Neuronal stem cell (in vitro differentiated cells): ENCODE measurements at regions not wholly inside any gene's neighbourhood (a gene's known extent, or its start where the extent isn't known, plus 50 kb on each side); places are given as distances from the start of the nearest gene placed in this dataset.

Experiments used
- DNase-seq: peaks from one replicate; pipeline ENCODE4 v3.0.0-alpha.2; 2013; ENCODE audit warnings: low spot score
- H2AFZ ChIP-seq: one replicate; pipeline ENCODE4 v1.6.1; 2013; ENCODE audit warnings: mild to moderate bottlenecking, low read length, inconsistent platforms
- H2AK5ac ChIP-seq: 2 replicates; pipeline ENCODE4 v1.6.1; 2013; ENCODE audit warnings: low read depth, mild to moderate bottlenecking, inconsistent platforms, low read length, moderate library complexity, mixed read lengths
- H2BK120ac ChIP-seq: 2 replicates; pipeline ENCODE4 v1.6.1; 2013; ENCODE audit warnings: low read depth, mild to moderate bottlenecking, inconsistent platforms, low read length, moderate library complexity, mixed read lengths
- H2BK12ac ChIP-seq: one replicate; pipeline ENCODE4 v1.6.1; 2013; ENCODE audit warnings: low read length, inconsistent platforms
- H2BK15ac ChIP-seq: 2 replicates; pipeline ENCODE4 v1.6.1; 2013; ENCODE audit warnings: mild to moderate bottlenecking, low read length, inconsistent platforms, mixed read lengths
- H2BK5ac ChIP-seq: one replicate; pipeline ENCODE4 v1.6.1; 2013; ENCODE audit warnings: inconsistent platforms, mild to moderate bottlenecking, low read length, moderate library complexity
- H3K14ac ChIP-seq: one replicate; pipeline ENCODE4 v1.6.1; 2013; ENCODE audit warnings: low read length, inconsistent platforms
- H3K18ac ChIP-seq: 2 replicates; pipeline ENCODE4 v1.6.1; 2013; ENCODE audit warnings: low read length, inconsistent platforms
- H3K23ac ChIP-seq: 2 replicates; pipeline ENCODE4 v1.6.1; 2013; ENCODE audit warnings: low read depth, mild to moderate bottlenecking, mixed read lengths, low read length, inconsistent platforms; ENCODE audit not compliant: poor library complexity
- H3K27ac ChIP-seq: replicated peaks from 3 replicates; pipeline ENCODE4 v1.5.1; 2013; ENCODE audit warnings: low read length, inconsistent platforms
- H3K27me3 ChIP-seq, 3 experiments: 2 replicates each; pipeline ENCODE4 v1.6.1; 2013; ENCODE audit warnings: low read length in 3 of 3, mild to moderate bottlenecking in 2 of 3, inconsistent platforms in 1 of 3, low read depth in 1 of 3, mixed read lengths in 1 of 3, moderate library complexity in 1 of 3; ENCODE audit not compliant: control insufficient read depth in 3 of 3, insufficient read depth in 3 of 3
- H3K36me3 ChIP-seq, 2 donors: replicated peaks in 1 of 2; 2 replicates each; pipeline ENCODE4 v1.6.1; 2013; ENCODE audit warnings: low read length in 2 of 2; ENCODE audit not compliant: control insufficient read depth in 2 of 2, insufficient read depth in 2 of 2
- H3K4ac ChIP-seq: 2 replicates; pipeline ENCODE4 v1.6.1; 2013; ENCODE audit warnings: inconsistent platforms, mild to moderate bottlenecking, low read length, moderate library complexity
- H3K4me1 ChIP-seq, 2 donors: 1 replicate in 1 of 2; 2 replicates in 1 of 2; pipeline ENCODE4 v1.6.1; 2013; ENCODE audit warnings: low read length in 2 of 2, low read depth in 1 of 2; ENCODE audit not compliant: control insufficient read depth in 2 of 2, insufficient read depth in 1 of 2
- H3K4me2 ChIP-seq: one replicate; pipeline ENCODE4 v1.6.1; 2013; ENCODE audit warnings: mild to moderate bottlenecking, low read length, inconsistent platforms; ENCODE audit not compliant: insufficient read depth, poor library complexity, severe bottlenecking
- H3K4me3 ChIP-seq, 2 donors: 2 replicates each; pipeline ENCODE4 v1.5.1; 2013; ENCODE audit warnings: low read length in 2 of 2, mild to moderate bottlenecking in 2 of 2, inconsistent platforms in 1 of 2, moderate library complexity in 1 of 2
- H3K79me1 ChIP-seq: one replicate; pipeline ENCODE4 v1.6.1; 2013; ENCODE audit warnings: low read depth, mild to moderate bottlenecking, inconsistent platforms, low read length, moderate library complexity
- H3K9ac ChIP-seq: one replicate; pipeline ENCODE4 v1.6.1; 2013; ENCODE audit warnings: mild to moderate bottlenecking, low read depth, low read length, inconsistent platforms; ENCODE audit not compliant: poor library complexity
- H3K9me3 ChIP-seq, 2 donors: replicated peaks in 1 of 2; 2 replicates each; pipeline versions ENCODE3 to v1.6.1; 2013; ENCODE audit warnings: low read length in 2 of 2, mild to moderate bottlenecking in 2 of 2, inconsistent platforms in 1 of 2, low read depth in 1 of 2, mixed read lengths in 1 of 2, moderate library complexity in 1 of 2; ENCODE audit not compliant: control insufficient read depth in 2 of 2, insufficient read depth in 1 of 2
- H4K8ac ChIP-seq: one replicate; pipeline ENCODE4 v1.6.1; 2013; ENCODE audit warnings: low read depth, mild to moderate bottlenecking, inconsistent platforms, low read length, moderate library complexity
- H4K91ac ChIP-seq: one replicate; pipeline ENCODE4 v1.6.1; 2013; ENCODE audit warnings: low read length, low read depth, mild to moderate bottlenecking, inconsistent platforms; ENCODE audit not compliant: poor library complexity
- WGBS, 2 donors: extraction: QIAGEN DNeasy Blood & Tissue Kit; methylation state at CpG; one replicate each; pipeline ENCODE4 v1.1.7; 2013; ENCODE audit warnings: missing lambda C conversion rate in 2 of 2, mixed read lengths in 1 of 2; ENCODE audit not compliant: insufficient read length in 2 of 2, insufficient replicate concordance in 1 of 2; ENCODE audit errors: extremely low coverage in 2 of 2; 5-methylcytosine and 5-hydroxymethylcytosine counted together

- Histone ChIP-seq H3K27ac (no peak overlapping the region), H3K4me2 (no peak overlapping the region), H3K14ac (no peak overlapping the region), H3K9me3 (peaks cover 4 to 5% of the 10 kb centered on the region in 2 donors), H2AK5ac (no peak overlapping the region), H3K4ac (no peak overlapping the region), H3K4me1 (no peaks in the 10 kb centered on the region), H3K9ac (no peak overlapping the region), H2BK12ac (no peak overlapping the region), H2BK15ac (no peak overlapping the region), H3K18ac (no peak overlapping the region), H3K23ac (no peak overlapping the region), H3K27me3 (no peaks in the 10 kb centered on the region), H3K79me1 (no peaks in the 10 kb centered on the region), H2AFZ (no peak overlapping the region), H3K36me3 (no peaks in the 10 kb centered on the region), H2BK120ac (no peak overlapping the region), H4K8ac (no peak overlapping the region), H2BK5ac (no peak overlapping the region), H4K91ac (no peak overlapping the region), H3K4me3 (no peak overlapping the region)
- DNase-seq, result no peak
- WGBS, 2 donors, result no CpG with 5 or more reads among the region's 4 CpGs
Measured at GRCh38 chr20:47428851-47429336, 72.4 kb upstream of the ZMYND8 start.

DNA sequence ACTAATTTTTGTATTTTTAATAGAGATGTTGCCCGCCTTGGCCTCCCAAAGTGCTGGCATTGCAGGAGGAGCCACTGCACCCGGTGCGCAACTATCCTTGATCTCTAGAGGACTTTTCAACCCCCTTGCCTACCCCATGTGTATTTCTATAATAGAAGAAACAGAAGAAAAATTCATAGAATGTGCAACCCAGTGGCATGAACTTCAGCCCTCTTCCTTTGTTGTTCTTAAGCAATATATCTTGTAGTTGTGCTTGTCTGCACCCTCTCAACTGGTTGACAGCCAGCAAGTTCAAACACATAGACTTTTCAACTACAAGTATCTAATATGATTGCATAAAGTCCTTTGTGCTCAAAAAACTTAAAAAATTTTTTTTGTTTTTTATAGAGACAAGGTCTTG lies 72.3 kb upstream of the NCOA3 start:
- no peak overlapping the region for H4K91ac ChIP-seq
- no CpG with 5 or more reads among the region's 3 CpGs for WGBS, 2 donors

DNA sequence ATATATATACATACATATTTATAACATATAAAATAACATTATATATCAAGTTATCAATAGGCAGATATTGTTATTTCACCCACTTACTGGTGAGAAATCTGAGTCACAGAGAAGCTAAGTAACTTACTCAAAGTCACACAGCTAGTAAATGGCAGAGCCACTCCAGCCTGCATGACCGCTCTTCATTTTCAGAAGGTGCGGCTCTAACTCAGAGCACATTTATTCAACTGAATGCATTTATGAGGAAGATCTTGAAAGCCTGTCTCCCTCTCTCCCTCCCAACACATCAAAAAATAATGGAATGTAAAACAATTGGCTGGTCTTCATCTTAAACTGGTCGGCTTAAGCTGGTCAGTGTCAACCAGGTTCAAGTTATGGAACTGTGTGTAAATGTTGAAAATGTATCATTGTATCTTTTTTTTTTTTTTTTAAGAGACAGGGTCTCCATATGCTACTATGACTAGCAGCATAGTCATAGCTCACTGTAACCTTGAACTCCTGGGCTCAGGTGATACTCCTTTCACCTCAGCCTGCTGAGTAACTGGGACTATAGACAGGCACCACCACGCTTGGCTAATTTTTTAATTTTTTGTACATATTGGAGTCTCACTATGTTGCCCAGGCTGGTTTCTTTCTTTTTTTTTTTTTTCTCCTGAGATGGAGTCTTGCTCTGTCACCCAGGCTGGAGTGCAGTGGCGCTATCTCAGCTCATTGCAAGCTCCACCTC lies 70.7 kb upstream of the NCOA3 start:
- Histone ChIP-seq H3K27me3 (no peaks in the 10 kb centered on the region), H2AFZ (no peak overlapping the region), H3K23ac (no peak overlapping the region), H4K8ac (no peak overlapping the region), H2BK5ac (no peak overlapping the region), H3K36me3 (no peaks in the 10 kb centered on the region), H2BK120ac (no peak overlapping the region), H4K91ac (no peak overlapping the region), H3K79me1 (no peaks in the 10 kb centered on the region), H3K14ac (no peak overlapping the region), H3K4ac (no peak overlapping the region), H3K9me3 (peaks cover 4 to 5% of the 10 kb centered on the region in 2 donors), H3K4me2 (no peak overlapping the region), H2BK12ac (no peak overlapping the region), H3K18ac (no peak overlapping the region), H3K4me3 (no peak overlapping the region), H3K9ac (no peak overlapping the region), H2AK5ac (no peak overlapping the region), H2BK15ac (no peak overlapping the region), H3K27ac (no peak overlapping the region), H3K4me1 (no peaks in the 10 kb centered on the region)
- WGBS, 2 donors, result no CpG with 5 or more reads among the region's 5 CpGs
- no peak for DNase-seq

More for the DNA sequence above, 72.3 kb upstream of the NCOA3 start:
- Histone ChIP-seq H3K4me2 (no peak overlapping the region), H3K4ac (no peak overlapping the region), H3K9me3 (peaks cover 4 to 5% of the 10 kb centered on the region in 2 donors), H3K79me1 (no peaks in the 10 kb centered on the region), H2BK15ac (no peak overlapping the region), H2BK12ac (no peak overlapping the region), H3K4me1 (no peaks in the 10 kb centered on the region), H3K9ac (no peak overlapping the region), H3K36me3 (no peaks in the 10 kb centered on the region), H3K14ac (no peak overlapping the region), H4K8ac (no peak overlapping the region), H3K4me3 (no peak overlapping the region), H2AK5ac (no peak overlapping the region), H2AFZ (no peak overlapping the region), H2BK5ac (no peak overlapping the region), H3K23ac (no peak overlapping the region), H2BK120ac (no peak overlapping the region), H3K18ac (no peak overlapping the region), H3K27me3 (no peaks in the 10 kb centered on the region), H3K27ac (no peak overlapping the region)
- DNase-seq, result no peak

DNA sequence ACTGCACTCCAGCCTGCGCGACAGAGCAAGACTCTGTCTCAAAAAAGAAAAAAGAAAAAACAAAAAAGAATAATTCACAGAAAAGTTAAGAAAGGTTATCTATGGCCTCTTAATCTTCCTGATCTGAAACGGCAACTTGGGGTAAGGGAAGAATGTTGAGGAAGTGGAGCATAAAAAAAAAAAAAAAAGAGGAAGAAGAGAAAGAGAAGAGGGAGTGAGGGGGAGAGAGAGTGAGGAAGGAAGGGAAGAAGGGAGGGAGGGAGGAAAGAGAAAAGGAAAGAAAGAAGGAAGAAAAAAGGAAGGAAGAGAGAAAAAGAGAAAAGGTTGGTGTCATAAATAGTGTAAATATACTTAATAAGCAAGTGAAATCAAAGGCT lies 68.9 kb upstream of the NCOA3 start:
- Histone ChIP-seq H2BK120ac (no peak overlapping the region), H3K14ac (no peak overlapping the region), H3K4me2 (no peak overlapping the region), H3K36me3 (no peaks in the 10 kb centered on the region), H3K4me1 (no peaks in the 10 kb centered on the region), H3K9me3 (peaks cover 0 to under 1% of the 10 kb centered on the region in 2 donors), H3K4me3 (no peak overlapping the region), H2BK5ac (no peak overlapping the region), H3K27me3 (no peaks in the 10 kb centered on the region), H3K18ac (no peak overlapping the region), H2AK5ac (no peak overlapping the region), H3K23ac (no peak overlapping the region), H3K9ac (no peak overlapping the region), H3K27ac (no peak overlapping the region), H4K91ac (no peak overlapping the region), H2AFZ (no peak overlapping the region), H3K4ac (no peak overlapping the region), H3K79me1 (no peaks in the 10 kb centered on the region), H4K8ac (no peak overlapping the region), H2BK15ac (no peak overlapping the region), H2BK12ac (no peak overlapping the region)
- no CpG with 5 or more reads among the region's 3 CpGs for WGBS, 2 donors
- DNase-seq, result no peak
